GM23338 (cell line): ENCODE measurements at regions not wholly inside any gene's neighbourhood (a gene's known extent, or its start where the extent isn't known, plus 50 kb on each side); places are given as distances from the start of the nearest gene placed in this dataset.

ENCODE experiments used
- ATAC-seq: fragments of 200-7000 bp; cut with Tn5 transposase; 3 replicates; pipeline ENCODE4 v1.9.1; 2020
- DNase-seq: peaks from one replicate; pipeline ENCODE4 v3.0.0-alpha.2; 2015; ENCODE audit warnings: low spot score
- H2AFZ ChIP-seq: fragments of 200-600 bp; sonication (generic); 2 replicates; pipeline ENCODE4 v1.8.0; 2016; ENCODE audit warnings: antibody characterized with exemption, mild to moderate bottlenecking, moderate library complexity
- H3F3A ChIP-seq: fragments of 200-600 bp; sonication (generic); replicated peaks from 2 replicates; pipeline ENCODE4 v1.8.0; 2017; ENCODE audit warnings: antibody characterized with exemption, mixed run types, low read depth
- H3K27ac ChIP-seq: fragments of 200-600 bp; sonication (generic); 2 replicates; pipeline ENCODE4 v1.6.1; 2016; ENCODE audit warnings: low read depth
- H3K27me3 ChIP-seq: fragments of 200-600 bp; sonication (generic); 2 replicates; pipeline ENCODE4 v1.8.0; 2016; ENCODE audit warnings: mild to moderate bottlenecking, mixed run types, moderate library complexity; ENCODE audit not compliant: insufficient read depth
- H3K36me3 ChIP-seq: fragments of 200-600 bp; sonication (generic); 2 replicates; pipeline ENCODE4 v1.8.0; 2016; ENCODE audit warnings: mild to moderate bottlenecking; ENCODE audit not compliant: insufficient read depth
- H3K4me1 ChIP-seq: fragments of 200-600 bp; sonication (generic); 2 replicates; pipeline ENCODE4 v1.8.0; 2016; ENCODE audit warnings: mild to moderate bottlenecking, moderate library complexity; ENCODE audit not compliant: insufficient read depth
- H3K4me2 ChIP-seq: fragments of 200-600 bp; sonication (generic); 2 replicates; pipeline ENCODE4 v1.7.1; 2017; ENCODE audit warnings: mixed run types
- H3K4me3 ChIP-seq: fragments of 200-600 bp; sonication (generic); 2 replicates; pipeline ENCODE4 v1.6.1; 2016; ENCODE audit warnings: mixed run types
- H3K79me2 ChIP-seq: fragments of 200-600 bp; sonication (generic); replicated peaks from 2 replicates; pipeline ENCODE4 v1.8.0; 2017; ENCODE audit warnings: mild to moderate bottlenecking; ENCODE audit not compliant: insufficient read depth
- H3K9me2 ChIP-seq: fragments of 200-600 bp; sonication (generic); 2 replicates; pipeline ENCODE4 v1.8.0; 2017; ENCODE audit not compliant: insufficient read depth
- H4K20me1 ChIP-seq: fragments of 200-600 bp; sonication (generic); replicated peaks from 2 replicates; pipeline ENCODE4 v1.8.0; 2017; ENCODE audit warnings: mild to moderate bottlenecking; ENCODE audit not compliant: insufficient read depth
- H3K27ac Mint-ChIP-seq: 2 replicates; pipeline ENCODE4 v1.8.0; 2020; ENCODE audit warnings: inconsistent platforms, mild to moderate bottlenecking, moderate library complexity, mixed read lengths
- H3K27me3 Mint-ChIP-seq: 3 replicates; pipeline ENCODE4 v1.8.0; 2022; ENCODE audit warnings: low read depth, mild to moderate bottlenecking, moderate library complexity, mixed read lengths, inconsistent platforms; ENCODE audit not compliant: insufficient read depth, poor library complexity
- H3K36me3 Mint-ChIP-seq: 3 replicates; pipeline ENCODE4 v1.8.0; 2021; ENCODE audit warnings: low read depth, mild to moderate bottlenecking, inconsistent platforms, moderate library complexity, mixed read lengths
- H3K4me1 Mint-ChIP-seq: 3 replicates; pipeline ENCODE4 v1.8.0; 2020; ENCODE audit warnings: mild to moderate bottlenecking, inconsistent platforms, mixed read lengths
- H3K4me3 Mint-ChIP-seq: 3 replicates; pipeline ENCODE4 v1.8.0; 2021; ENCODE audit warnings: moderate library complexity, mild to moderate bottlenecking, inconsistent platforms, mixed read lengths
- H3K9me3 Mint-ChIP-seq: 3 replicates; pipeline ENCODE4 v1.8.0; 2020; ENCODE audit warnings: moderate library complexity, mild to moderate bottlenecking, inconsistent platforms, mixed read lengths
- CTCF ChIP-seq, 2 experiments: fragments of 200-600 bp in 1 of 2; sonication (generic) in 1 of 2; conservative IDR thresholded peaks; 2 replicates each; pipeline versions ENCODE4 v1.5.1 to v1.6.1; 2016 to 2017; ENCODE audit warnings: antibody characterized with exemption in 2 of 2, low read depth in 2 of 2, mild to moderate bottlenecking in 2 of 2, moderate library complexity in 1 of 2
- ETS1 ChIP-seq: IDR thresholded peaks from 2 replicates; pipeline ENCODE4 v1.6.1; 2016; ENCODE audit warnings: antibody characterized with exemption
- EZH2phosphoT487 ChIP-seq: fragments of 200-600 bp; sonication (generic); IDR thresholded peaks from one replicate; pipeline ENCODE4 v1.8.1; 2018; ENCODE audit warnings: antibody characterized with exemption; ENCODE audit not compliant: unreplicated experiment
- JUNB ChIP-seq: IDR thresholded peaks from one replicate; pipeline ENCODE4 v1.6.1; 2016; ENCODE audit warnings: antibody characterized with exemption; ENCODE audit not compliant: unreplicated experiment
- NANOG ChIP-seq: IDR thresholded peaks from 2 replicates; pipeline ENCODE4 v1.6.1; 2016; ENCODE audit warnings: antibody characterized with exemption, borderline replicate concordance
- REST ChIP-seq: IDR thresholded peaks from one replicate; pipeline ENCODE4 v1.6.1; 2018; ENCODE audit warnings: antibody characterized with exemption; ENCODE audit not compliant: unreplicated experiment
- STAT1 ChIP-seq: IDR thresholded peaks from one replicate; pipeline ENCODE4 v1.6.1; 2016; ENCODE audit warnings: antibody characterized with exemption; ENCODE audit not compliant: unreplicated experiment
- ZNF114 ChIP-seq: fragments of 250-450 bp; sonication (Bioruptor Pico); IDR thresholded peaks from 2 replicates; pipeline ENCODE4 v1.5.0; 2020; ENCODE audit warnings: mild to moderate bottlenecking, moderate library complexity
- ZNF331 ChIP-seq: fragments of 250-450 bp; sonication (Bioruptor Pico); IDR thresholded peaks from 2 replicates; pipeline ENCODE4 v1.5.0; 2020; ENCODE audit warnings: low read depth, mild to moderate bottlenecking, moderate library complexity
- ZNF462 ChIP-seq: fragments of 250-450 bp; sonication (Bioruptor Pico); IDR thresholded peaks from 2 replicates; pipeline ENCODE4 v1.5.0; 2020; ENCODE audit warnings: mild to moderate bottlenecking, moderate library complexity

GRCh38 chr10:131422731-131423130, 111.2 kb upstream of the TCERG1L start (continued):
- TF ChIP-seq ETS1 (no peak), ZNF331 (no peak), CTCF (conservative IDR thresholded peaks at IDR 0.05; ENCODE audit: low read depth in 2 of 2) (no peak)

GRCh38 chr10:131424053-131424452, 112.5 kb upstream of the TCERG1L start:
- peaks cover 10% of the 10 kb centered on the region for H3K27me3 Mint-ChIP-seq
- no peak overlapping the region for H3K27ac Mint-ChIP-seq
- ATAC-seq (no peak), DNase-seq (no peak)
- Histone ChIP-seq H3F3A (no peaks in the 10 kb centered on the region), H3K4me2 (no peak overlapping the region), H2AFZ (no peak overlapping the region), H3K27me3 (no peaks in the 10 kb centered on the region), H3K4me3 (no peak overlapping the region), H3K36me3 (no peaks in the 10 kb centered on the region), H3K79me2 (no peaks in the 10 kb centered on the region), H3K4me1 (no peaks in the 10 kb centered on the region), H3K9me2 (no peaks in the 10 kb centered on the region), H4K20me1 (no peaks in the 10 kb centered on the region), H3K27ac (no peak overlapping the region)
- no peaks in the 10 kb centered on the region for H3K4me1 Mint-ChIP-seq
- no peak for TF ChIP-seq REST
- TF ChIP-seq ETS1 = no peak
- no peak for TF ChIP-seq STAT1
- TF ChIP-seq ZNF114 = no peak
- no peak for TF ChIP-seq ZNF462
- TF ChIP-seq EZH2phosphoT487 = no peak
- no peak for TF ChIP-seq JUNB
- no peak for TF ChIP-seq NANOG
- H3K36me3 Mint-ChIP-seq = peaks cover 45% of the 10 kb centered on the region
- H3K9me3 Mint-ChIP-seq = peaks cover 96% of the 10 kb centered on the region
- H3K4me3 Mint-ChIP-seq = no peak overlapping the region
